GM18526 (cell line): ENCODE measurements at regions not wholly inside any gene's neighbourhood (a gene's known extent, or its start where the extent isn't known, plus 50 kb on each side); places are given as distances from the start of the nearest gene placed in this dataset.

ENCODE experiments used
- POLR2A ChIP-seq: IDR thresholded peaks from 3 replicates; pipeline ENCODE4 v1.6.1; 2011; ENCODE audit not compliant: insufficient read length; ENCODE audit errors: extremely low read depth

GRCh38 chr16:87125206-87126155 is 191.7 kb downstream of the C16orf95 start:
- no peak for TF ChIP-seq POLR2A

- TF ChIP-seq POLR2A = no peak
These were observed 190.7 kb downstream of the C16orf95 start for GRCh38 chr16:87126403-87127025.

- TF ChIP-seq POLR2A = no peak
These were observed 190.0 kb downstream of the C16orf95 start for GRCh38 chr16:87127061-87127765.

- TF ChIP-seq POLR2A = no peak
These were observed 189.4 kb downstream of the C16orf95 start for GRCh38 chr16:87127766-87128147.

- no peak for TF ChIP-seq POLR2A
These were observed 187.4 kb downstream of the C16orf95 start for GRCh38 chr16:87129771-87130170.

GRCh38 chr16:87131061-87131995 is 185.9 kb downstream of the C16orf95 start:
- no peak for TF ChIP-seq POLR2A

GRCh38 chr16:87131996-87132345 is 185.2 kb downstream of the C16orf95 start:
- TF ChIP-seq POLR2A = no peak

- no peak for TF ChIP-seq POLR2A
These were observed 184.7 kb downstream of the C16orf95 start for GRCh38 chr16:87132361-87133014.

GRCh38 chr16:87133112-87133850 is 183.9 kb downstream of the C16orf95 start:
- TF ChIP-seq POLR2A = no peak

GRCh38 chr16:87133966-87134627 is 183.1 kb downstream of the C16orf95 start:
- no peak for TF ChIP-seq POLR2A

- no peak for TF ChIP-seq POLR2A
These were observed 182.6 kb downstream of the C16orf95 start for GRCh38 chr16:87134628-87134995.

GRCh38 chr16:87135246-87136030 is 181.8 kb downstream of the C16orf95 start:
- no peak for TF ChIP-seq POLR2A
